ENCODE measurements at regions not wholly inside any gene's neighbourhood (a gene's known extent, or its start where the extent isn't known, plus 50 kb on each side); places are given as distances from the start of the nearest gene placed in this dataset.
"Not testable (repeated sequence)": the region's sequence is repeated elsewhere in the genome, so short reads cannot be mapped to it uniquely, and the experiment has no call there.

DNA sequence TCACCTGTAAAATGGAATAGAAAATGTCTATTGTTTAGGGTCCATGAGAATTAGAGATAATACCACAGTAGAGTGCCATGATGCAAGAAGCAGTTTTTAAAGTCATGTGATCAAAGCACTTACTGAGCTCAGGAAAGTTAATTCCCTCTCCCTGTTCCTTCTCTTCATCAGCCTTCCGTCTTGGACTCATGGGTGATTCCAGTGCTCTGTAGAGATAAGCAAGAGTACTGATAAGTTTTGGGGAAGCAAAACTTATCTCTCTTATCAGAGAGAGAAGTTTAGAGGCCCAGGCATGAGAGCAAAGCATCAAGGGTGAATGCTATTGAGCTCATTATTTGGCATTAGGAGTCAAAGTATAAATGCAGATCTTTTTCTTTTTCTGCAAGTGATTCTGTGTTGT, 410.1 kb downstream of the AGTPBP1 start:
- Histone ChIP-seq H3K4me1 (no peaks in the 10 kb centered on the region), H3K4me3 (no peak overlapping the region), H3K9me3 (no peaks in the 10 kb centered on the region), H3K36me3 (no peaks in the 10 kb centered on the region), H3K27me3 (no peaks in the 10 kb centered on the region), H3K27ac (no peak overlapping the region)
- 46% methylated on average over 1 of the region's 1 CpG; no CpG with 5 or more reads in 1 of the 2 donors for WGBS, 2 donors (ENCODE audit: low coverage in 1 of 2)
- DNase-seq: no peak
- TF ChIP-seq EP300 (IDR thresholded peaks at IDR 0.05; ENCODE audit: low read depth) (no peak), POLR2AphosphoS5 (IDR thresholded peaks at IDR 0.05) (no peak), POLR2A (IDR thresholded peaks at IDR 0.05) (no peak)
- TF ChIP-seq, protein P1, sequence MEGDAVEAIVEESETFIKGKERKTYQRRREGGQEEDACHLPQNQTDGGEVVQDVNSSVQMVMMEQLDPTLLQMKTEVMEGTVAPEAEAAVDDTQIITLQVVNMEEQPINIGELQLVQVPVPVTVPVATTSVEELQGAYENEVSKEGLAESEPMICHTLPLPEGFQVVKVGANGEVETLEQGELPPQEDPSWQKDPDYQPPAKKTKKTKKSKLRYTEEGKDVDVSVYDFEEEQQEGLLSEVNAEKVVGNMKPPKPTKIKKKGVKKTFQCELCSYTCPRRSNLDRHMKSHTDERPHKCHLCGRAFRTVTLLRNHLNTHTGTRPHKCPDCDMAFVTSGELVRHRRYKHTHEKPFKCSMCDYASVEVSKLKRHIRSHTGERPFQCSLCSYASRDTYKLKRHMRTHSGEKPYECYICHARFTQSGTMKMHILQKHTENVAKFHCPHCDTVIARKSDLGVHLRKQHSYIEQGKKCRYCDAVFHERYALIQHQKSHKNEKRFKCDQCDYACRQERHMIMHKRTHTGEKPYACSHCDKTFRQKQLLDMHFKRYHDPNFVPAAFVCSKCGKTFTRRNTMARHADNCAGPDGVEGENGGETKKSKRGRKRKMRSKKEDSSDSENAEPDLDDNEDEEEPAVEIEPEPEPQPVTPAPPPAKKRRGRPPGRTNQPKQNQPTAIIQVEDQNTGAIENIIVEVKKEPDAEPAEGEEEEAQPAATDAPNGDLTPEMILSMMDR (IDR thresholded peaks at IDR 0.05): no peak
- in situ Hi-C loops (cut with MboI; ENCODE audit: low pct_ligation_motif_present in 1 of 4, low pct_unique_long_range_greater_than_20kb in 1 of 4, low sequenced_read_pairs in 3 of 4): no loop called here
- intact Hi-C loops (cut with DNase I; ENCODE audit: low total_unique reads): no loop called here

DNA sequence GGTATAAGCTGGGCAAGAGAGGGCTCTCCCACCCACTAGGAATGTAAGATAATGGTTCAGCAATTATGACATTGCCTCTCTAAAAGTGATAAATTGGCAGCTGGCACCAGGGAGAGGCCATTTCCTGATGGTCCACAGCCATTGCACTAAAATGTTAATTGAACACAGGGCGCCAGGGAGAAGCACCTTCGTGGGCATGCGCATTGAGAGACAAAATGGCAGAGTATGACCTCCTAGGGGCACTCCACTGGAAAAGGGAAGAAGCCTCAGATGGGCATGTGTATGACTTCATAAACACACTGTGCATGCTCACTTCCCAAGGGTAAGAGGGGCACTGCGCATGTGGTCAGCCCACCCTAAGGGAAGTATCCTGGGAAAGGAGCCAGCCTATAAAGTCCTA, 419.2 kb downstream of the AGTPBP1 start:
- Histone ChIP-seq H3K9me3 (no peaks in the 10 kb centered on the region), H3K4me3 (no peak overlapping the region), H3K4me1 (no peaks in the 10 kb centered on the region), H3K27ac (no peak overlapping the region), H3K27me3 (no peaks in the 10 kb centered on the region), H3K36me3 (no peaks in the 10 kb centered on the region)
- in situ Hi-C loops (cut with MboI; ENCODE audit: low pct_ligation_motif_present in 1 of 4, low pct_unique_long_range_greater_than_20kb in 1 of 4, low sequenced_read_pairs in 3 of 4): no loop called here
- DNase-seq: no peak
- 62 to 100% methylated on average over 3 to 4 of the region's 4 CpGs for WGBS, 2 donors (ENCODE audit: low coverage in 1 of 2)
- TF ChIP-seq POLR2AphosphoS5 (IDR thresholded peaks at IDR 0.05): no peak
- TF ChIP-seq POLR2A (IDR thresholded peaks at IDR 0.05): no peak
- no peak for TF ChIP-seq EP300 (IDR thresholded peaks at IDR 0.05; ENCODE audit: low read depth)
- TF ChIP-seq, protein P1 (IDR thresholded peaks at IDR 0.05): no peak
- intact Hi-C loops (cut with DNase I; ENCODE audit: low total_unique reads): no loop called here

DNA sequence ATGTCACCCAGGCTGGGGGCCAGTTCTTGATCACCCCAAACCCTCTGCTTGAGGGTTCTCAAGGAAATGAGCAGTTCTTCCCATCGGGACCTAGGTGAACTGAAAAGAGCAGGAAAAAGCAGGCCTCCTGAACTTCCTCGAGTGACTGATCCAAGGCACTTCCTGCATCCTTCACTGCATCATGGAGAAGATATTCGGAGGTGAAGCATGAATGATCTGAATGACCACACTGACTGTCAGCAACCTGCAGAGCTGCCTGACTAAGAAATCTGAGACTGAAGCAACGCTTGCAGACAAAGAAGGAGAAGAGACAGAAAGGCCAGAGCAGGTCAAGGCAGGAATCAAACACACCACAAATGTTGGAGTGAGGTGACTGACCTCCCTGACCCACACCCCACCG, 420.2 kb downstream of the AGTPBP1 start:
- no peak for TF ChIP-seq EP300 (IDR thresholded peaks at IDR 0.05; ENCODE audit: low read depth)

DNA sequence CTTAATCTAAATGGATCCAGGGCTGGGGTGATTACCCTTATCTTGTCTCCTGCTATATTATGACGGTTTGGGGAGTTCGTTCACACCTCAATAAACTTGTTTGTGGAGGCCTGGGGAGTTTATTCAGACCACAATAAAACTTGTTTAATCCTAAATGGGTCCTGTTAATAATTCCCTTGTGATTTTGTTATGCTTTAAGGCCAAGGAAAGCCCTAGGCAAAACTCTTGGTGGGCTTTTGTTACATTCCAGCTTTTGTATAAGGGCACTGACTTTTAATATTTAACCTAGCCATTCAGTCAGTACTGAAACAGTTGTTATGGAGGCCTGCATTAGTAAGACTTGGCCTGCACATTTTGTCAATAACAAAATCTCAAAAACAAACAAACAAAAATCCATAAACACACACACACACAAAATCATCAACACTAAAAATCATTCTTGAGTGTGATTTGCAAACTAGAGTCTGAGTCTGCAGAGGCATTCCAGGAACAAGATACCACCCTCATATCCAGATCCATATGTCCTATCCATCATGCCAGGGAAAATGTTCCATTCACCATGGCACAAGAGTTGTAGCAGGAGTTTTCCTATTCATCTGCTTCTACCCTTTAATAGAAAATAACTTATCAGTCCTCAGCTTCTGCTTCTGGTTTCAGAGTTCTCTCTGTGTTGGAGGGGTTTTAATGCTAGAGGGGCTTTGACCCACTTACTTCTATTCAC, 421.7 kb downstream of the AGTPBP1 start:
- Histone ChIP-seq H3K27me3 (no peaks in the 10 kb centered on the region), H3K9me3 (no peaks in the 10 kb centered on the region), H3K4me1 (no peaks in the 10 kb centered on the region), H3K36me3 (no peaks in the 10 kb centered on the region), H3K4me3 (no peak overlapping the region), H3K27ac (no peak overlapping the region)
- DNase-seq: no peak
- in situ Hi-C loops (cut with MboI; ENCODE audit: low pct_ligation_motif_present in 1 of 4, low pct_unique_long_range_greater_than_20kb in 1 of 4, low sequenced_read_pairs in 3 of 4) (no loop called here), intact Hi-C loops (cut with DNase I; ENCODE audit: low total_unique reads) (no loop called here)
- 54 to 60% methylated on average over 1 to 2 of the region's 2 CpGs for WGBS, 2 donors (ENCODE audit: low coverage in 1 of 2)
- TF ChIP-seq POLR2A (IDR thresholded peaks at IDR 0.05) (no peak), POLR2AphosphoS5 (IDR thresholded peaks at IDR 0.05) (no peak), EP300 (IDR thresholded peaks at IDR 0.05; ENCODE audit: low read depth) (no peak)
- TF ChIP-seq, protein P1 (IDR thresholded peaks at IDR 0.05): no peak

More for the DNA sequence above, 420.2 kb downstream of the AGTPBP1 start:
- no peak for DNase-seq
- Histone ChIP-seq H3K27me3 (no peaks in the 10 kb centered on the region), H3K4me1 (no peaks in the 10 kb centered on the region), H3K27ac (no peak overlapping the region), H3K4me3 (no peak overlapping the region), H3K9me3 (no peaks in the 10 kb centered on the region), H3K36me3 (no peaks in the 10 kb centered on the region)
- intact Hi-C loops (cut with DNase I; ENCODE audit: low total_unique reads) (no loop called here), in situ Hi-C loops (cut with MboI; ENCODE audit: low pct_ligation_motif_present in 1 of 4, low pct_unique_long_range_greater_than_20kb in 1 of 4, low sequenced_read_pairs in 3 of 4) (no loop called here)
- 67% methylated on average over 5 of the region's 5 CpGs; no CpG with 5 or more reads in 1 of the 2 donors for WGBS, 2 donors (ENCODE audit: low coverage in 1 of 2)

DNA sequence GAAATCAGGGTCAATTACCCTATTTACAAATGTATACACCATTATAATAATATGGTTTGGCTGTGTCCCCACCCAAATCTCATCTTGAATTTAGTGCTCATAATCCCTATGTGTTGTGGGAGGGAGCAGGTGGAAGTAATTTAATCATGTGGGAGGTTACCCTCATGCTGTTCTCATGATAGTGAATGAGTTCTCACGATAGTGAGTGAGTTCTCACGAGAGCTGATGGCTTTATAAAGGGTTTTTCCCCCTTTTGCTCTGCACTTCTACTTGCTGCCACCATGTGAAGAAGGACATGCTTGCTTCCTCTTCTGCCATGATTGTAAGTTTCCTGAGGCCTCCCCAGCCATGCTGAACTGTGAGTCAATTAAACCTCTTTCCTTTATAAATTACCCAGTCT, 426.2 kb downstream of the AGTPBP1 start:
- intact Hi-C loops (cut with DNase I; ENCODE audit: low total_unique reads); H3K27ac ChIP-seq; H3K4me3 ChIP-seq; H3K36me3 ChIP-seq; H3K9me3 ChIP-seq; H3K27me3 ChIP-seq; in situ Hi-C loops (cut with MboI; ENCODE audit: low pct_ligation_motif_present in 1 of 4, low pct_unique_long_range_greater_than_20kb in 1 of 4, low sequenced_read_pairs in 3 of 4); H3K4me1 ChIP-seq; DNase-seq: not testable (repeated sequence)
- 73 to 95% methylated on average over 2 of the region's 2 CpGs for WGBS, 2 donors (ENCODE audit: low coverage in 1 of 2)

All from transverse colon (tissue), 4 donors.